HG02759 (cell line): ENCODE measurements at regions not wholly inside any gene's neighbourhood (a gene's known extent, or its start where the extent isn't known, plus 50 kb on each side); places are given as distances from the start of the nearest gene placed in this dataset.

Source experiments
- ATAC-seq: cut with Tn5 transposase; IDR thresholded peaks from one replicate; pipeline ENCODE4 v1.9.1; 2021; ENCODE audit warnings: mild to moderate bottlenecking, moderate library complexity; ENCODE audit not compliant: unreplicated experiment

GRCh38 chrX:39736216-39737211, 361.2 kb downstream of the BCOR start:
- ATAC-seq: no peak

- ATAC-seq: no peak
Measured at GRCh38 chrX:39739585-39739984, 358.2 kb downstream of the BCOR start.

GRCh38 chrX:39740078-39740477, 357.7 kb downstream of the BCOR start:
- no peak for ATAC-seq

GRCh38 chrX:39741904-39742303, 355.9 kb downstream of the BCOR start:
- ATAC-seq: no peak

GRCh38 chrX:39745818-39746217, 351.9 kb downstream of the BCOR start:
- ATAC-seq: no peak

GRCh38 chrX:39749135-39749534, 348.6 kb downstream of the BCOR start:
- no peak for ATAC-seq

GRCh38 chrX:39749728-39750127, 348.0 kb downstream of the BCOR start:
- ATAC-seq: no peak

- ATAC-seq: no peak
Measured at GRCh38 chrX:39750256-39750790, 347.4 kb downstream of the BCOR start.

GRCh38 chrX:39750848-39751247, 346.9 kb downstream of the BCOR start:
- ATAC-seq: no peak

- ATAC-seq: no peak
Measured at GRCh38 chrX:39752815-39753214, 344.9 kb downstream of the BCOR start.

- no peak for ATAC-seq
Measured at GRCh38 chrX:39753293-39753996, 344.3 kb downstream of the BCOR start.

- no peak for ATAC-seq
Measured at GRCh38 chrX:39755143-39756032, 342.4 kb downstream of the BCOR start.

- no peak for ATAC-seq
Measured at GRCh38 chrX:39756086-39756883, 341.5 kb downstream of the BCOR start.

- ATAC-seq: no peak
Measured at GRCh38 chrX:39757971-39758370, 339.8 kb downstream of the BCOR start.

- ATAC-seq: no peak
Measured at GRCh38 chrX:39758791-39759525, 338.8 kb downstream of the BCOR start.

GRCh38 chrX:39759526-39760224, 338.1 kb downstream of the BCOR start:
- ATAC-seq: no peak

GRCh38 chrX:39760930-39761329, 336.8 kb downstream of the BCOR start:
- no peak for ATAC-seq

GRCh38 chrX:39762266-39762841, 335.4 kb downstream of the BCOR start:
- no peak for ATAC-seq
